Thoracic aorta (tissue), 2 donors: ENCODE measurements at regions not wholly inside any gene's neighbourhood (a gene's known extent, or its start where the extent isn't known, plus 50 kb on each side); places are given as distances from the start of the nearest gene placed in this dataset.

ENCODE experiments used
- ATAC-seq: fragments of 150-250 bp; one replicate; pipeline ENCODE4 v1.8.0; 2017; ENCODE audit warnings: low read depth; ENCODE audit not compliant: insufficient number of reproducible peaks, low FRiP score
- DNase-seq: peaks from one replicate; pipeline ENCODE4 v3.0.0-alpha.2; 2020; ENCODE audit warnings: low spot score
- H3K27ac ChIP-seq, 2 donors: fragments of 200-600 bp; sonication (generic); 1 replicate in 1 of 2; 2 replicates in 1 of 2; pipeline ENCODE4 v1.5.1; 2016; ENCODE audit warnings: mild to moderate bottlenecking in 2 of 2, moderate library complexity in 2 of 2
- H3K27me3 ChIP-seq: fragments of 200-600 bp; sonication (generic); replicated peaks from 2 replicates; pipeline ENCODE4 v1.6.0; 2016; ENCODE audit warnings: mild to moderate bottlenecking; ENCODE audit not compliant: insufficient read depth
- H3K36me3 ChIP-seq: fragments of 200-600 bp; sonication (generic); one replicate; pipeline ENCODE4 v1.5.1; 2016
- H3K4me1 ChIP-seq, 2 donors: fragments of 200-600 bp; sonication (generic); 1 replicate in 1 of 2; 2 replicates in 1 of 2; pipeline versions ENCODE4 v1.5.1 to v1.6.0; 2016; ENCODE audit warnings: low read depth in 2 of 2, mild to moderate bottlenecking in 1 of 2; ENCODE audit not compliant: control insufficient read depth in 1 of 2
- H3K4me3 ChIP-seq: fragments of 200-600 bp; sonication (generic); 2 replicates; pipeline ENCODE4 v1.5.1; 2016; ENCODE audit warnings: mild to moderate bottlenecking
- H3K9me3 ChIP-seq: fragments of 200-600 bp; sonication (generic); 2 replicates; pipeline ENCODE4 v1.5.1; 2016
- TF ChIP-seq, protein P1 (sequence below): fragments of 200-600 bp; sonication (generic); IDR thresholded peaks from one replicate; pipeline ENCODE4 v1.5.1; 2019; ENCODE audit warnings: antibody characterized with exemption

DNA sequence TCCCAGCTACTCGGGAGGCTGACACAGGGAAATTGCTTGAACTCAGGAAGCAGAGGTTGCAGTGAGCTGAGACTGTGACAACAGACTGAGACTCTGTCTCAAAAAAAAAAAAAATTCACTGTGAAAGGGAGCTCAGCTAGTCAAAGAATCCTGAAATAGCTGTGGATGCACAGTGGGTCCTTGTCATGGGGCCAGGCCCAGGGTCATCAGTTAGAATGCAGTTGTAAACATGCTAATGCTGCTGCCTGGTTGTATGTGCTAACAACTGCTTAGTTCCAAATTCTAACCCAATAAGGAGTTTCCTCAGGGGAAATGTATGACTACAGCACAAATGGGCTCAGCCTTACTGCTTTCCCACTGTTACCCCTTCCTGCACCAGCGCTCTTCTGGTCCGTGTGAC, 84.0 kb downstream of the PALM2AKAP2 start:
- Histone ChIP-seq H3K9me3 (no peaks in the 10 kb centered on the region), H3K4me1 (peaks cover 8 to 57% of the 10 kb centered on the region in 2 donors), H3K27me3 (no peaks in the 10 kb centered on the region), H3K27ac (no peak overlapping the region), H3K36me3 (no peaks in the 10 kb centered on the region), H3K4me3 (no peak overlapping the region)
- DNase-seq (no peak), ATAC-seq (no peak)
- TF ChIP-seq, protein P1, sequence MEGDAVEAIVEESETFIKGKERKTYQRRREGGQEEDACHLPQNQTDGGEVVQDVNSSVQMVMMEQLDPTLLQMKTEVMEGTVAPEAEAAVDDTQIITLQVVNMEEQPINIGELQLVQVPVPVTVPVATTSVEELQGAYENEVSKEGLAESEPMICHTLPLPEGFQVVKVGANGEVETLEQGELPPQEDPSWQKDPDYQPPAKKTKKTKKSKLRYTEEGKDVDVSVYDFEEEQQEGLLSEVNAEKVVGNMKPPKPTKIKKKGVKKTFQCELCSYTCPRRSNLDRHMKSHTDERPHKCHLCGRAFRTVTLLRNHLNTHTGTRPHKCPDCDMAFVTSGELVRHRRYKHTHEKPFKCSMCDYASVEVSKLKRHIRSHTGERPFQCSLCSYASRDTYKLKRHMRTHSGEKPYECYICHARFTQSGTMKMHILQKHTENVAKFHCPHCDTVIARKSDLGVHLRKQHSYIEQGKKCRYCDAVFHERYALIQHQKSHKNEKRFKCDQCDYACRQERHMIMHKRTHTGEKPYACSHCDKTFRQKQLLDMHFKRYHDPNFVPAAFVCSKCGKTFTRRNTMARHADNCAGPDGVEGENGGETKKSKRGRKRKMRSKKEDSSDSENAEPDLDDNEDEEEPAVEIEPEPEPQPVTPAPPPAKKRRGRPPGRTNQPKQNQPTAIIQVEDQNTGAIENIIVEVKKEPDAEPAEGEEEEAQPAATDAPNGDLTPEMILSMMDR, result no peak

DNA sequence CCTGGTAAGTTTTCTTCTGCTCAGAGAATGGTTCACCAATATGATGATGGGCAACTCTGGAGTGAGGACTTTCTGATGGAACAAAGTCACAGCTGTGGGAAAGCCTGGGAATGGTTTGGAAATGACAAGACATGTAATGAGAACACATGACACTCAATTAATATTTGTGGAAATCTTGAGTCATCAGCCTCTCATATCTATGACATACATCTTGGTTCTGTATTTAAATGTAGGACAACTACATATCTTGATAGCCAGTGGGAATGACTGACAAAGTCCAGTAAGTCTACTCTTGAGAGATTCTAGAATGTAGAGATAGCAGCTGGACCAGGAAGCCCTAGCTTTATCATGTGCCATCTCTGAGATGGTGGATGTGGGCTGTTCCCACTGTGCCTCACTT, 85.5 kb downstream of the PALM2AKAP2 start:
- peaks cover 10 to 54% of the 10 kb centered on the region in 2 donors for H3K4me1 ChIP-seq
- no peaks in the 10 kb centered on the region for H3K36me3 ChIP-seq
- no peak overlapping the region for H3K4me3 ChIP-seq
- no peaks in the 10 kb centered on the region for H3K27me3 ChIP-seq
- no peak overlapping the region for H3K27ac ChIP-seq
- DNase-seq (no peak), ATAC-seq (no peak)
- H3K9me3 ChIP-seq, result no peaks in the 10 kb centered on the region
- TF ChIP-seq, protein P1, result no peak

DNA sequence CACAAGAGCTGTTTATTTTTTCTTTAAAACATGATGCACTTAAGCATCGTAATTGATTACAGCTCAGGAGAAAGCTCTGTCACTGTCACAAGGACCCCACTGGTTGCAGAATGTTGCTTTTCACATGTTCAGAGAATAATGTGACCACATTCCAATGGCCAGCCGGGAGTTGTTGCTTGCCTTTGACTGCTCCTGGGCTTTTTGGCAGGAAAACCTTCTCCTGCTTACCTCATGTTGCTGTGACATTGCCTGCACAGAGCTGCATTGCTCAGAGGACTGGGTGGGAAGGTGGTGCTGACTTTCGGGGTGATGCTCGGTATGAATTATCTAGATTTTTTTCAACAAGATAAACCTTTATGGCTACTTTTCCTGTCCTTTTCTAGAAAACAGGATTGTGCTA, 88.2 kb downstream of the PALM2AKAP2 start:
- Histone ChIP-seq H3K4me1 (peaks cover 10 to 32% of the 10 kb centered on the region in 2 donors), H3K36me3 (no peaks in the 10 kb centered on the region), H3K9me3 (no peaks in the 10 kb centered on the region), H3K27me3 (no peaks in the 10 kb centered on the region), H3K4me3 (peak overlapping the region; percentile 22), H3K27ac (peak overlapping the region; percentile 21 to 32)
- TF ChIP-seq, protein P1, result no peak
- ATAC-seq, result no peak
- DNase-seq, result no peak

DNA sequence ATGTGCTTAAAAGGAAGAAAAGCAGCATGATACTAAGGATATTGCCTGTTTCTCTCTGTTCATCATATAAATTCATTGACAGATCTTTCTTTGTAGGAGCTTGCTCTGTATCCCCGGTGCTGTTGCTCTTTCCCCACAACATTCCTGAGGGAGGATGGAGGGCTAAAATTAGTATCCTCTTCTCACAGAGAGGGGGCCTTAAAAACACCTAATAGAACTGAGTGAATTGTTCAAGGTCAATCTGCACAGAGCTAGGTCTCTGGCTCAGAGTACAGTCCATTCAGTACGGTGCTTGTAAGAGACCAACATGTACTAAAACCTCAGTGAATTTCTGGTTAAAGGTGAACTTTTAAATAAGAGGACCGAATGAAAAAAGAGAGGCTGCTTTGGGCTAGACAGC, 88.7 kb downstream of the PALM2AKAP2 start:
- TF ChIP-seq, protein P1, result no peak
- Histone ChIP-seq H3K36me3 (no peaks in the 10 kb centered on the region), H3K4me1 (peaks cover 10 to 32% of the 10 kb centered on the region in 2 donors), H3K27ac (peak overlapping the region; percentile 8 to 32), H3K9me3 (no peaks in the 10 kb centered on the region), H3K4me3 (no peak overlapping the region), H3K27me3 (no peaks in the 10 kb centered on the region)
- DNase-seq, result no peak
- ATAC-seq, result no peak

DNA sequence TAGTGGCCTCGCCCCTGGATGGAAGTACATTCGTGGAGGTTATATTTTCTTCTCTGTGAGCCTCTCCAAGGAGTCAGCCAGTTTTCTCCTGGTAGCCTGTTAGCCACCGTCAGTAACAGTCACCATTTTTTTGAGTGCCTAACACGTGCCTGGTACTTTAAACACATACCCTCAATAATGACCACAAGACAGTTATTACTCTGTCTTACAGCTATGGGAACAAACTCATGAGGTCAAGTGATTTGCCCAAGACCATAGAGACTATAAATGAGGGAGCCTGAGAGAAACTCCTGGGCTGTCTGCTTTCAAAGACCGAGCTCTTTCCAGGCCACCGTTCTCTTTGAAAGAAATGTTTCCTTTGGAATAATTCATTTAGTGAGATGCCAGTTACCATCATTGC, 90.4 kb downstream of the PALM2AKAP2 start:
- no peak overlapping the region for H3K4me3 ChIP-seq
- H3K9me3 ChIP-seq, result no peaks in the 10 kb centered on the region
- no peaks in the 10 kb centered on the region for H3K27me3 ChIP-seq
- DNase-seq, result no peak
- no peaks in the 10 kb centered on the region for H3K36me3 ChIP-seq
- H3K27ac ChIP-seq, result no peak overlapping the region
- H3K4me1 ChIP-seq, result peaks cover 10 to 32% of the 10 kb centered on the region in 2 donors
- TF ChIP-seq, protein P1, result no peak
- ATAC-seq, result no peak
